Adrenal gland (tissue), 9 donors: ENCODE measurements at regions not wholly inside any gene's neighbourhood (a gene's known extent, or its start where the extent isn't known, plus 50 kb on each side); places are given as distances from the start of the nearest gene placed in this dataset.
A peak's percentile ranks its signal among the peaks of the same experiment; 100 is the strongest.

Source experiments
- DNase-seq, 7 donors: peaks; one replicate each; pipeline ENCODE4 v3.0.0-alpha.2; 2019 to 2020
- H3K27ac ChIP-seq, 5 donors: fragments of 200-600 bp; sonication (generic) in 4 of 5; 1 replicate in 3 of 5; 2 replicates in 2 of 5; pipeline versions ENCODE4 v1.5.1 to v1.8.0; 2016 to 2020; ENCODE audit warnings: mild to moderate bottlenecking in 1 of 5
- H3K27me3 ChIP-seq: fragments of 200-600 bp; 2 replicates; pipeline ENCODE4 v1.8.0; 2021
- H3K36me3 ChIP-seq, 2 donors: fragments of 200-600 bp; replicated peaks in 1 of 2; 1 replicate in 1 of 2; 2 replicates in 1 of 2; pipeline versions ENCODE4 v1.5.1 to v1.8.0; 2018 to 2022
- H3K4me1 ChIP-seq, 2 donors: fragments of 200-600 bp; replicated peaks in 1 of 2; 1 replicate in 1 of 2; 2 replicates in 1 of 2; pipeline versions ENCODE4 v1.5.1 to v1.8.0; 2018 to 2021
- H3K4me3 ChIP-seq, 4 donors: fragments of 200-600 bp; sonication (generic) in 3 of 4; one replicate each; pipeline ENCODE4 v1.5.1; 2016 to 2018
- H3K9me3 ChIP-seq, 3 donors: fragments of 200-600 bp; sonication (generic) in 1 of 3; replicated peaks in 1 of 3; 1 replicate in 2 of 3; 2 replicates in 1 of 3; pipeline versions ENCODE4 v1.5.1 to v1.8.0; 2016 to 2021
- CTCF ChIP-seq, 6 experiments: fragments of 450-650 bp in 4 of 6; fragments of 200-600 bp in 2 of 6; sonication (generic) in 1 of 6; IDR thresholded peaks; 1 replicate in 5 of 6; 2 replicates in 1 of 6; pipeline versions ENCODE4 v1.5.1 to v1.8.0; 2016 to 2021; ENCODE audit warnings: antibody characterized with exemption in 6 of 6, mild to moderate bottlenecking in 2 of 6, moderate library complexity in 1 of 6
- POLR2A ChIP-seq, 2 donors: fragments of 450-650 bp; IDR thresholded peaks; one replicate each; pipeline ENCODE4 v1.6.1; 2017; ENCODE audit warnings: antibody characterized with exemption in 2 of 2, mild to moderate bottlenecking in 2 of 2, moderate library complexity in 1 of 2
- WGBS, 4 donors: extraction: QIAGEN DNeasy Blood & Tissue Kit in 2 of 4; methylation state at CpG; one replicate each; pipeline versions ENCODE4 v1.1.5 to v1.1.7; 2013 to 2017; 5-methylcytosine and 5-hydroxymethylcytosine counted together
- intact Hi-C, 2 donors: fragments of 100-400 bp; cut with DNase I; formaldehyde crosslinking; loops; one replicate each; pipeline versions ENCODE4 v1.14.1 to v1.15.0; 2022 to 2023
- donor health status: healthy with polysubstance abuse.
- donor health status: Bipolar disorder and iron deficiency.
- donor health status: DM: yes; HTN: yes; CAD: no.
- donor health status: DM: no; HTN: no; CAD: no.
- donor health status: DM: no; HTN: no; CAD: no.

- Histone ChIP-seq H3K4me3 (no peak overlapping the region), H3K27ac (no peak overlapping the region), H3K9me3 (no peaks in the 10 kb centered on the region), H3K36me3 (no peaks in the 10 kb centered on the region), H3K27me3 (no peaks in the 10 kb centered on the region), H3K4me1 (no peaks in the 10 kb centered on the region)
- no peak for DNase-seq
- no peak for TF ChIP-seq POLR2A (IDR thresholded peaks at IDR 0.05)
- no peak for TF ChIP-seq CTCF (IDR thresholded peaks at IDR 0.05)
- intact Hi-C loops = no loop called here
These were observed 260.5 kb downstream of the COX7C start for GRCh38 chr5:86878250-86878649.

GRCh38 chr5:86879086-86879485 lies 261.3 kb downstream of the COX7C start:
- TF ChIP-seq CTCF (IDR thresholded peaks at IDR 0.05) (no peak), POLR2A (IDR thresholded peaks at IDR 0.05) (no peak)
- H3K4me1 ChIP-seq = no peaks in the 10 kb centered on the region
- DNase-seq = no peak
- no peak overlapping the region for H3K27ac ChIP-seq
- H3K4me3 ChIP-seq = no peak overlapping the region
- no peaks in the 10 kb centered on the region for H3K9me3 ChIP-seq
- intact Hi-C loops = no loop called here
- H3K27me3 ChIP-seq = no peaks in the 10 kb centered on the region
- no peaks in the 10 kb centered on the region for H3K36me3 ChIP-seq

- WGBS, 4 donors = 55 to 66% (median 59%) methylated on average over 4 of the region's 4 CpGs
- TF ChIP-seq POLR2A (IDR thresholded peaks at IDR 0.05) (no peak), CTCF (IDR thresholded peaks at IDR 0.05) (no peak)
These were observed 262.6 kb downstream of the COX7C start for GRCh38 chr5:86880344-86880743.

GRCh38 chr5:86880785-86881492 lies 263.2 kb downstream of the COX7C start:
- H3K4me3 ChIP-seq = no peak overlapping the region
- H3K36me3 ChIP-seq = no peaks in the 10 kb centered on the region
- H3K27me3 ChIP-seq = no peaks in the 10 kb centered on the region
- peak; percentile 40 to 85 (median 60) for DNase-seq
- no peak for TF ChIP-seq POLR2A (IDR thresholded peaks at IDR 0.05)
- TF ChIP-seq CTCF (IDR thresholded peaks at IDR 0.05) = peak; percentile 64 to 93 (median 88)
- intact Hi-C loops = loop anchor here in 1 of 2 donors (5.0 kb wide), 1 partner anchor 86 kb away; no protein-coding TSS in a partner anchor
- H3K9me3 ChIP-seq = no peaks in the 10 kb centered on the region
- no peaks in the 10 kb centered on the region for H3K4me1 ChIP-seq
- WGBS, 4 donors = 32 to 43% (median 37%) methylated on average over 3 of the region's 3 CpGs
- no peak overlapping the region for H3K27ac ChIP-seq

More at GRCh38 chr5:86880344-86880743, 262.6 kb downstream of the COX7C start:
- no peaks in the 10 kb centered on the region for H3K4me1 ChIP-seq
- H3K9me3 ChIP-seq = no peaks in the 10 kb centered on the region
- no peak for DNase-seq
- no peak overlapping the region for H3K27ac ChIP-seq
- no peaks in the 10 kb centered on the region for H3K36me3 ChIP-seq
- no peak overlapping the region for H3K4me3 ChIP-seq
- H3K27me3 ChIP-seq = no peaks in the 10 kb centered on the region
- intact Hi-C loops = loop anchor here in 1 of 2 donors (5.0 kb wide), 1 partner anchor 87 kb away; no protein-coding TSS in a partner anchor
